Endothelial cell of umbilical vein (primary cell): ENCODE measurements at regions not wholly inside any gene's neighbourhood (a gene's known extent, or its start where the extent isn't known, plus 50 kb on each side); places are given as distances from the start of the nearest gene placed in this dataset.

ENCODE experiments used
- BruUV-seq: library from RNA; stranded (reverse); fragments of 400-500 nt; replicated peaks from 2 replicates; lab custom pipeline; 2021; lab: Mats Ljungman, UMichigan
- CTCF ChIA-PET: fragments of 300-600, 350-600 bp; sonication (Branson Sonifier 250); formaldehyde crosslinking; loops from one replicate; lab custom pipeline; 2021; ENCODE audit warnings: antibody characterized with exemption, inconsistent platforms; lab: Charles Lee
- POLR2A ChIA-PET: fragments of 300-600, 350-600 bp; sonication (Branson Sonifier 250); formaldehyde crosslinking; loops from one replicate; lab custom pipeline; 2021; ENCODE audit warnings: antibody characterized with exemption, inconsistent platforms; lab: Charles Lee
- DNase-seq: peaks from one replicate; pipeline ENCODE4 v3.0.0-alpha.2; 2011; ENCODE audit warnings: low read depth, low spot score
- FAIRE-seq: peaks from 2 replicates; lab custom pipeline; 2011; peaks lifted over from hg19 to GRCh38; lab: Jason Lieb, UNC
- H2AFZ ChIP-seq: 2 replicates; pipeline ENCODE4 v1.6.0; 2012; ENCODE audit warnings: low read depth, low read length, control low read depth, inconsistent platforms
- H3K27ac ChIP-seq: 2 replicates; pipeline ENCODE4 v1.5.1; 2011; ENCODE audit warnings: low read depth, mild to moderate bottlenecking, control low read depth, low read length, moderate library complexity; ENCODE audit not compliant: insufficient read depth
- H3K27me3 ChIP-seq, 2 experiments: 2 replicates each; pipeline versions ENCODE4 v1.6.0 to v1.6.1; 2011; ENCODE audit warnings: low read length in 2 of 2, mixed read lengths in 1 of 2; ENCODE audit not compliant: control insufficient read depth in 2 of 2, insufficient read depth in 2 of 2
- H3K36me3 ChIP-seq, 2 experiments: 2 replicates in 1 of 2; 3 replicates in 1 of 2; pipeline ENCODE4 v1.5.1; 2011; ENCODE audit warnings: low read length in 2 of 2, mild to moderate bottlenecking in 1 of 2, moderate library complexity in 1 of 2; ENCODE audit not compliant: control insufficient read depth in 2 of 2, insufficient read depth in 2 of 2; ENCODE audit errors: extremely low read depth in 1 of 2
- H3K4me1 ChIP-seq: 3 replicates; pipeline ENCODE4 v1.5.1; 2011; ENCODE audit warnings: mild to moderate bottlenecking, low read length; ENCODE audit not compliant: control insufficient read depth, insufficient read depth; ENCODE audit errors: extremely low read depth
- H3K4me2 ChIP-seq: 2 replicates; pipeline ENCODE4 v1.6.1; 2011; ENCODE audit warnings: low read length, control low read depth, mixed read lengths; ENCODE audit not compliant: insufficient read depth
- H3K4me3 ChIP-seq, 3 experiments: fragments of 200-600 bp in 1 of 3; sonication (generic), shearing (Covaris generic) in 1 of 3; replicated peaks in 1 of 3; 2 replicates each; pipeline ENCODE4 v1.5.1; 2011 to 2016; ENCODE audit warnings: control low read depth in 3 of 3, low read length in 3 of 3, mild to moderate bottlenecking in 2 of 3, inconsistent platforms in 1 of 3, low read depth in 1 of 3, moderate library complexity in 1 of 3; ENCODE audit not compliant: insufficient read depth in 1 of 3
- H3K79me2 ChIP-seq: 2 replicates; pipeline ENCODE4 v1.6.0; 2012; ENCODE audit warnings: low read length, inconsistent platforms; ENCODE audit not compliant: control insufficient read depth, insufficient read depth
- H3K9ac ChIP-seq: replicated peaks from 2 replicates; pipeline ENCODE3; 2011; ENCODE audit warnings: low read length, control low read depth; ENCODE audit not compliant: insufficient read depth; ENCODE audit errors: extremely low read depth
- H3K9me1 ChIP-seq: replicated peaks from 3 replicates; pipeline ENCODE4 v1.6.0; 2011; ENCODE audit warnings: mild to moderate bottlenecking, low read length; ENCODE audit not compliant: control insufficient read depth, insufficient read depth; ENCODE audit errors: extremely low read depth
- H3K9me3 ChIP-seq: replicated peaks from 2 replicates; pipeline ENCODE4 v1.5.1; 2012; ENCODE audit warnings: low read length, inconsistent platforms; ENCODE audit not compliant: control insufficient read depth, insufficient read depth
- H4K20me1 ChIP-seq: replicated peaks from 2 replicates; pipeline ENCODE3; 2011; ENCODE audit warnings: mild to moderate bottlenecking, low read length; ENCODE audit not compliant: control insufficient read depth, insufficient read depth; ENCODE audit errors: extremely low read depth
- CTCF ChIP-seq, 2 donors: IDR thresholded peaks; 1 replicate in 1 of 2; 2 replicates in 1 of 2; pipeline ENCODE4 v1.5.1; 2011; ENCODE audit warnings: low read length in 2 of 2, mild to moderate bottlenecking in 2 of 2, moderate library complexity in 2 of 2, control low read depth in 1 of 2, inconsistent platforms in 1 of 2, low read depth in 1 of 2; ENCODE audit not compliant: insufficient read depth in 1 of 2; ENCODE audit errors: extremely low read depth in 1 of 2
- EZH2 ChIP-seq: IDR thresholded peaks from 2 replicates; pipeline ENCODE4 v1.6.1; 2012; ENCODE audit warnings: borderline replicate concordance, low read depth, mild to moderate bottlenecking, moderate library complexity, low read length, inconsistent platforms; ENCODE audit not compliant: severe bottlenecking
- FOS ChIP-seq: IDR thresholded peaks from 2 replicates; pipeline ENCODE4 v1.6.1; 2011; ENCODE audit warnings: mild to moderate bottlenecking, low read length, moderate library complexity, borderline replicate concordance; ENCODE audit not compliant: insufficient read depth
- GATA2 ChIP-seq: IDR thresholded peaks from 2 replicates; pipeline ENCODE4 v1.7.0; 2011; ENCODE audit warnings: low read depth, mild to moderate bottlenecking, moderate library complexity, mixed read lengths, low read length; ENCODE audit not compliant: insufficient read length, insufficient read depth
- JUN ChIP-seq: IDR thresholded peaks from 2 replicates; pipeline ENCODE4 v1.6.1; 2011; ENCODE audit warnings: borderline replicate concordance, low read depth; ENCODE audit not compliant: insufficient read length, insufficient read depth
- MAX ChIP-seq: IDR thresholded peaks from 2 replicates; pipeline ENCODE4 v1.6.1; 2011; ENCODE audit not compliant: insufficient read depth, insufficient read length
- POLR2A ChIP-seq: IDR thresholded peaks from 2 replicates; pipeline ENCODE4 v1.6.1; 2012; ENCODE audit warnings: low read depth, mild to moderate bottlenecking, control low read depth, low read length
- POLR2AphosphoS5 ChIP-seq: IDR thresholded peaks from 2 replicates; pipeline ENCODE4 v1.6.1; 2012; ENCODE audit warnings: low read depth, mild to moderate bottlenecking, control low read depth, low read length, moderate library complexity; ENCODE audit not compliant: insufficient read depth
- dilution Hi-C: fragments of 300-500 bp; cut with MboI; formaldehyde crosslinking; loops from one replicate; pipeline ENCODE4 v1.15.0; 2019; ENCODE audit warnings: low sequenced_read_pairs; ENCODE audit not compliant: extremely low pct_ligation_motif_present
- intact Hi-C: fragments of 100-400 bp; cut with micrococcal nuclease; formaldehyde crosslinking; loops from one replicate; pipeline ENCODE4 v1.10.0; 2022

- Histone ChIP-seq H3K79me2 (no peaks in the 10 kb centered on the region), H3K27me3 (peaks cover 1 to 3% of the 10 kb centered on the region in 2 experiments), H3K27ac (no peak overlapping the region), H3K36me3 (no peaks in the 10 kb centered on the region), H3K9me3 (no peaks in the 10 kb centered on the region), H3K4me1 (peaks cover 2% of the 10 kb centered on the region), H2AFZ (no peak overlapping the region), H3K9ac (no peak overlapping the region), H3K4me3 (no peak overlapping the region), H3K4me2 (no peak overlapping the region), H4K20me1 (no peaks in the 10 kb centered on the region), H3K9me1 (no peaks in the 10 kb centered on the region)
- DNase-seq, result no peak
- CTCF ChIA-PET, result interaction anchor here (1.2 to 1.7 kb wide), 4 partner anchors 10 to 53 kb away, joined by 3 to 6 read pairs (median 4); no protein-coding TSS in a partner anchor
- no peak for FAIRE-seq
- intact Hi-C loops (no loop called here), dilution Hi-C loops (no loop called here)
- POLR2A ChIA-PET, result no interaction called here
- TF ChIP-seq JUN (no peak), GATA2 (no peak), POLR2A (no peak), FOS (no peak), EZH2 (no peak), CTCF (IDR thresholded peaks at IDR 0.05; ENCODE audit: extremely low read depth in 1 of 2, insufficient read depth in 1 of 2, low read depth in 1 of 2, low read length in 2 of 2) (no peak), POLR2AphosphoS5 (no peak), MAX (no peak)
- BruUV-seq, result no TSS peak
These were observed 102.3 kb upstream of the ZNF217 start for GRCh38 chr20:53695797-53696527.
